ENCODE measurements at regions not wholly inside any gene's neighbourhood (a gene's known extent, or its start where the extent isn't known, plus 50 kb on each side); places are given as distances from the start of the nearest gene placed in this dataset.

GRCh38 chr22:48613566-48614200 lies 1214.0 kb downstream of the BRD1 start:
- WGBS (ENCODE audit: insufficient coverage), result 89% methylated on average over 29 of the region's 32 CpGs
- ATAC-seq (replicated peaks in 1 of 4) (no peak), DNase-seq (no peak)
- Mint-ChIP-seq H3K4me3 (no peak overlapping the region), H3K9me3 (no peaks in the 10 kb centered on the region), H3K36me3 (no peaks in the 10 kb centered on the region), H3K27me3 (no peaks in the 10 kb centered on the region), H3K4me1 (no peaks in the 10 kb centered on the region), H3K27ac (no peak overlapping the region)
- no peak overlapping the region for H3K4me3 ChIP-seq (ENCODE audit: control insufficient read depth in 1 of 2, extremely low read depth in 1 of 2, low read length in 1 of 2)
- no peaks in the 10 kb centered on the region for H3K9me3 ChIP-seq
- no peaks in the 10 kb centered on the region for H3K4me1 ChIP-seq (ENCODE audit: control insufficient read depth in 1 of 2, extremely low read depth in 1 of 2, insufficient read depth in 2 of 2, low read length in 2 of 2)
- ChIA-PET CTCF (no interaction called here), POLR2A (no interaction called here)
- no peak overlapping the region for H3K27ac ChIP-seq (ENCODE audit: low read length)
- no peaks in the 10 kb centered on the region for H3K36me3 ChIP-seq (ENCODE audit: control insufficient read depth in 2 of 2, extremely low read depth in 1 of 2, insufficient read depth in 1 of 2, low read length in 1 of 2)
- H3K27me3 ChIP-seq (replicated peaks in 1 of 2; ENCODE audit: control insufficient read depth in 2 of 2, extremely low read depth in 1 of 2, insufficient read depth in 2 of 2, low read length in 1 of 2), result no peaks in the 10 kb centered on the region

GRCh38 chr22:48612077-48612995 lies 1215.3 kb downstream of the BRD1 start:
- no peaks in the 10 kb centered on the region for H3K36me3 Mint-ChIP-seq
- CTCF ChIA-PET, result no interaction called here

GRCh38 chr22:48609279-48609865 lies 1218.3 kb downstream of the BRD1 start:
- H3K27ac ChIP-seq (ENCODE audit: low read length), result no peak overlapping the region
- DNase-seq (no peak), ATAC-seq (replicated peaks in 1 of 4) (no peak)
- H3K9me3 Mint-ChIP-seq, result peaks cover 0 to 9% (median 8%) of the 10 kb centered on the region in 3 donors
- WGBS (ENCODE audit: insufficient coverage), result 87% methylated on average over 20 of the region's 22 CpGs
- H3K27me3 Mint-ChIP-seq, result no peaks in the 10 kb centered on the region
- no peak overlapping the region for H3K4me3 Mint-ChIP-seq
- no peaks in the 10 kb centered on the region for H3K36me3 Mint-ChIP-seq
- no peak overlapping the region for H3K4me3 ChIP-seq (ENCODE audit: control insufficient read depth in 1 of 2, extremely low read depth in 1 of 2, low read length in 1 of 2)
- no peaks in the 10 kb centered on the region for H3K36me3 ChIP-seq (ENCODE audit: control insufficient read depth in 2 of 2, extremely low read depth in 1 of 2, insufficient read depth in 1 of 2, low read length in 1 of 2)
- no peaks in the 10 kb centered on the region for H3K9me3 ChIP-seq
- POLR2A ChIA-PET, result no interaction called here
- no peaks in the 10 kb centered on the region for H3K4me1 ChIP-seq (ENCODE audit: control insufficient read depth in 1 of 2, extremely low read depth in 1 of 2, insufficient read depth in 2 of 2, low read length in 2 of 2)
- no peaks in the 10 kb centered on the region for H3K4me1 Mint-ChIP-seq
- H3K27me3 ChIP-seq (replicated peaks in 1 of 2; ENCODE audit: control insufficient read depth in 2 of 2, extremely low read depth in 1 of 2, insufficient read depth in 2 of 2, low read length in 1 of 2), result peaks cover 0 to 4% of the 10 kb centered on the region in 2 experiments
- H3K27ac Mint-ChIP-seq, result no peak overlapping the region
- CTCF ChIA-PET, result no interaction called here

More at GRCh38 chr22:48612077-48612995, 1215.3 kb downstream of the BRD1 start:
- Mint-ChIP-seq H3K9me3 (no peaks in the 10 kb centered on the region), H3K4me3 (no peak overlapping the region), H3K4me1 (no peaks in the 10 kb centered on the region), H3K27me3 (no peaks in the 10 kb centered on the region), H3K27ac (no peak overlapping the region)
- ATAC-seq (replicated peaks in 1 of 4) (no peak), DNase-seq (no peak)
- Histone ChIP-seq H3K27me3 (replicated peaks in 1 of 2; ENCODE audit: control insufficient read depth in 2 of 2, extremely low read depth in 1 of 2, insufficient read depth in 2 of 2, low read length in 1 of 2) (no peaks in the 10 kb centered on the region), H3K36me3 (ENCODE audit: control insufficient read depth in 2 of 2, extremely low read depth in 1 of 2, insufficient read depth in 1 of 2, low read length in 1 of 2) (no peaks in the 10 kb centered on the region), H3K9me3 (no peaks in the 10 kb centered on the region), H3K4me3 (ENCODE audit: control insufficient read depth in 1 of 2, extremely low read depth in 1 of 2, low read length in 1 of 2) (no peak overlapping the region), H3K4me1 (ENCODE audit: control insufficient read depth in 1 of 2, extremely low read depth in 1 of 2, insufficient read depth in 2 of 2, low read length in 2 of 2) (no peaks in the 10 kb centered on the region), H3K27ac (ENCODE audit: low read length) (no peak overlapping the region)
- POLR2A ChIA-PET, result no interaction called here
- WGBS (ENCODE audit: insufficient coverage), result 81% methylated on average over 31 of the region's 33 CpGs

GRCh38 chr22:48607901-48608662 lies 1219.6 kb downstream of the BRD1 start:
- no peaks in the 10 kb centered on the region for H3K4me1 ChIP-seq (ENCODE audit: control insufficient read depth in 1 of 2, extremely low read depth in 1 of 2, insufficient read depth in 2 of 2, low read length in 2 of 2)
- Mint-ChIP-seq H3K27ac (no peak overlapping the region), H3K4me3 (no peak overlapping the region), H3K36me3 (no peaks in the 10 kb centered on the region), H3K9me3 (peaks cover 0 to 9% (median 8%) of the 10 kb centered on the region in 3 donors), H3K4me1 (no peaks in the 10 kb centered on the region), H3K27me3 (no peaks in the 10 kb centered on the region)
- H3K27me3 ChIP-seq (replicated peaks in 1 of 2; ENCODE audit: control insufficient read depth in 2 of 2, extremely low read depth in 1 of 2, insufficient read depth in 2 of 2, low read length in 1 of 2), result peaks cover 0 to 4% of the 10 kb centered on the region in 2 experiments
- ChIA-PET POLR2A (no interaction called here), CTCF (no interaction called here)
- H3K36me3 ChIP-seq (ENCODE audit: control insufficient read depth in 2 of 2, extremely low read depth in 1 of 2, insufficient read depth in 1 of 2, low read length in 1 of 2), result no peaks in the 10 kb centered on the region
- H3K4me3 ChIP-seq (ENCODE audit: control insufficient read depth in 1 of 2, extremely low read depth in 1 of 2, low read length in 1 of 2), result no peak overlapping the region
- WGBS (ENCODE audit: insufficient coverage), result 64% methylated on average over 6 of the region's 23 CpGs
- H3K9me3 ChIP-seq, result no peaks in the 10 kb centered on the region
- ATAC-seq (replicated peaks in 1 of 4) (no peak), DNase-seq (no peak)
- no peak overlapping the region for H3K27ac ChIP-seq (ENCODE audit: low read length)

- no peak overlapping the region for H3K27ac Mint-ChIP-seq
- CTCF ChIA-PET, result no interaction called here
- H3K36me3 ChIP-seq (ENCODE audit: control insufficient read depth in 2 of 2, extremely low read depth in 1 of 2, insufficient read depth in 1 of 2, low read length in 1 of 2), result no peaks in the 10 kb centered on the region
- peaks cover 0 to 9% (median 8%) of the 10 kb centered on the region in 3 donors for H3K9me3 Mint-ChIP-seq
- H3K4me3 Mint-ChIP-seq, result no peak overlapping the region
- ATAC-seq (replicated peaks in 1 of 4) (no peak), DNase-seq (no peak)
- no peak overlapping the region for H3K27ac ChIP-seq (ENCODE audit: low read length)
- H3K4me1 ChIP-seq (ENCODE audit: control insufficient read depth in 1 of 2, extremely low read depth in 1 of 2, insufficient read depth in 2 of 2, low read length in 2 of 2), result no peaks in the 10 kb centered on the region
- no peaks in the 10 kb centered on the region for H3K9me3 ChIP-seq
- 93% methylated on average over 15 of the region's 16 CpGs for WGBS (ENCODE audit: insufficient coverage)
- no peaks in the 10 kb centered on the region for H3K27me3 Mint-ChIP-seq
- POLR2A ChIA-PET, result no interaction called here
- no peaks in the 10 kb centered on the region for H3K4me1 Mint-ChIP-seq
- H3K4me3 ChIP-seq (ENCODE audit: control insufficient read depth in 1 of 2, extremely low read depth in 1 of 2, low read length in 1 of 2), result no peak overlapping the region
- no peaks in the 10 kb centered on the region for H3K36me3 Mint-ChIP-seq
- peaks cover 0 to 4% of the 10 kb centered on the region in 2 experiments for H3K27me3 ChIP-seq (replicated peaks in 1 of 2; ENCODE audit: control insufficient read depth in 2 of 2, extremely low read depth in 1 of 2, insufficient read depth in 2 of 2, low read length in 1 of 2)
Observed at GRCh38 chr22:48606684-48607307, 1220.9 kb downstream of the BRD1 start.

Measured in T-cell (primary cell).